ENCODE measurements at regions not wholly inside any gene's neighbourhood (a gene's known extent, or its start where the extent isn't known, plus 50 kb on each side); places are given as distances from the start of the nearest gene placed in this dataset.

DNA sequence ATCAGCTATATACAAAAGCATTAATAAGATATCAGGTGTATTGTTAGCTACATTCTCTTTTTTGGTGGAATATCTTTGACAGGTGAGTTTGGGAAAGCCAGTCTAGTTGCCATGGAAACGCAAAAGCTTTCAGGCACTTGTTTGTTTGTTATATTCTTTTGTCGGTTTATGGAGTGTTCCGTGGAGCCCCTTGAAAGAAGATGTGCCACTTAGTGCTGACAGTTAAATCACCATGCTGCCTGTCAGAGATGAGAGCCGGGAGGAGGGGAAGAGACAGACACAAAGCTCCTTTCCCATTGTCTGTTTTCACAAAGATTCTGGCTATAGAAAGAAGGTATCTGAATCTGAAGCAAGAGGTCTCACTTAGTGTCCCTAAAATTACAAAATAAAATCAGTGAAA, 170.8 kb downstream of the SNAPC1 start:
- intact Hi-C loops (cut with DNase I; ENCODE audit: low total_unique reads) (no loop called here), in situ Hi-C loops (cut with MboI; ENCODE audit: low sequenced_read_pairs in 4 of 4) (no loop called here)
- no peak overlapping the region for H3K27ac ChIP-seq

DNA sequence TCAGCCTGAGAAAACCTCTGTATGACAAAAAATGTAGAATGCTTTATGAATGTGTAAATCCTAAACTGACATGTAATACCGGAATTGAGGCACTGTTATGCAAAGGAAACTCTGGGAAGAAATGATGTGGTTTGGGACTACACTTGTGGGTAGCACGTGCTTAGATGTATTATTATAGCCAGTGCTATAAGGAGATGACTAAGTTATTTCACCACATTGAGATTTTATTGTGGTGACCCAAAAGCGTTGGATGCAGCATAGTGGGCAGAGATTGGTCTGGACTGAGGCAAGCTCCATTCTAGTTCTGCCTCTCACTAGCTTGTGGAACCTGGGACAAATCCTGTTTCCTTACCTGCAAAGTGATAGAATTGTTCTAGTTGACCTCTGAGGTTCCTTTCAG, 172.2 kb downstream of the SNAPC1 start:
- Histone ChIP-seq H3K36me3 (no peaks in the 10 kb centered on the region), H3K9me3 (no peaks in the 10 kb centered on the region), H3K27ac (no peak overlapping the region), H3K4me3 (no peak overlapping the region), H3K4me1 (no peaks in the 10 kb centered on the region), H3K27me3 (no peaks in the 10 kb centered on the region)
- TF ChIP-seq POLR2A (IDR thresholded peaks at IDR 0.05) = no peak
- TF ChIP-seq, protein P1, sequence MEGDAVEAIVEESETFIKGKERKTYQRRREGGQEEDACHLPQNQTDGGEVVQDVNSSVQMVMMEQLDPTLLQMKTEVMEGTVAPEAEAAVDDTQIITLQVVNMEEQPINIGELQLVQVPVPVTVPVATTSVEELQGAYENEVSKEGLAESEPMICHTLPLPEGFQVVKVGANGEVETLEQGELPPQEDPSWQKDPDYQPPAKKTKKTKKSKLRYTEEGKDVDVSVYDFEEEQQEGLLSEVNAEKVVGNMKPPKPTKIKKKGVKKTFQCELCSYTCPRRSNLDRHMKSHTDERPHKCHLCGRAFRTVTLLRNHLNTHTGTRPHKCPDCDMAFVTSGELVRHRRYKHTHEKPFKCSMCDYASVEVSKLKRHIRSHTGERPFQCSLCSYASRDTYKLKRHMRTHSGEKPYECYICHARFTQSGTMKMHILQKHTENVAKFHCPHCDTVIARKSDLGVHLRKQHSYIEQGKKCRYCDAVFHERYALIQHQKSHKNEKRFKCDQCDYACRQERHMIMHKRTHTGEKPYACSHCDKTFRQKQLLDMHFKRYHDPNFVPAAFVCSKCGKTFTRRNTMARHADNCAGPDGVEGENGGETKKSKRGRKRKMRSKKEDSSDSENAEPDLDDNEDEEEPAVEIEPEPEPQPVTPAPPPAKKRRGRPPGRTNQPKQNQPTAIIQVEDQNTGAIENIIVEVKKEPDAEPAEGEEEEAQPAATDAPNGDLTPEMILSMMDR (IDR thresholded peaks at IDR 0.05 in 4 of 5, conservative IDR thresholded peaks at IDR 0.05 in 1 of 5) = no peak
- no peak for DNase-seq
- intact Hi-C loops (cut with DNase I; ENCODE audit: low total_unique reads) (no loop called here), in situ Hi-C loops (cut with MboI; ENCODE audit: low sequenced_read_pairs in 4 of 4) (no loop called here)
- ATAC-seq = no peak

More for the DNA sequence above, 170.8 kb downstream of the SNAPC1 start:
- Histone ChIP-seq H3K27me3 (no peaks in the 10 kb centered on the region), H3K4me3 (no peak overlapping the region), H3K36me3 (no peaks in the 10 kb centered on the region), H3K4me1 (no peaks in the 10 kb centered on the region), H3K9me3 (no peaks in the 10 kb centered on the region)
- ATAC-seq (no peak), DNase-seq (no peak)
- TF ChIP-seq POLR2A (IDR thresholded peaks at IDR 0.05) = no peak
- TF ChIP-seq, protein P1 (IDR thresholded peaks at IDR 0.05 in 4 of 5, conservative IDR thresholded peaks at IDR 0.05 in 1 of 5) = no peak

DNA sequence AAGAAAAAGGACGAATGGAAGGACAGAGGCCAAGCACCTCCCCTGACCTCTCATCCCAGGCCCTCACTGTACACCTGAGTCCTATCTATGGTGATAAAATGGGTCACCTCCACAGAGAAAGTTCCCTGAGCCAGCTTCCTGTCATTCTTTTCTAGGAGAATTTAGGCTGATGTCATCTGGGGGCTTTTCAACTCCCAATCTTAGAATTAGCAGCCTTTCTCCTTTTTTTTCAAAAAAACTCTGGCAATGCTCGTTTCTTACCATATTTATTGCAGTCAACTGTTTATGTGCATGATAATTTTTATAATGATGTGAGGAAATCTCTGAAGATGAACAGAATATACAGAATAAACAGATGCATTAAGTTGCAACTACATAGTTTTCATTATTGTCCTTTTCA, 177.6 kb downstream of the SNAPC1 start:
- Histone ChIP-seq H3K4me3 (no peak overlapping the region), H3K36me3 (no peaks in the 10 kb centered on the region), H3K27me3 (no peaks in the 10 kb centered on the region), H3K9me3 (no peaks in the 10 kb centered on the region), H3K4me1 (no peaks in the 10 kb centered on the region), H3K27ac (no peak overlapping the region)
- TF ChIP-seq, protein P1 (IDR thresholded peaks at IDR 0.05 in 4 of 5, conservative IDR thresholded peaks at IDR 0.05 in 1 of 5) = no peak
- no peak for TF ChIP-seq POLR2A (IDR thresholded peaks at IDR 0.05)
- no peak for DNase-seq
- in situ Hi-C loops (cut with MboI; ENCODE audit: low sequenced_read_pairs in 4 of 4) = no loop called here
- no peak for ATAC-seq
- intact Hi-C loops (cut with DNase I; ENCODE audit: low total_unique reads) = no loop called here

DNA sequence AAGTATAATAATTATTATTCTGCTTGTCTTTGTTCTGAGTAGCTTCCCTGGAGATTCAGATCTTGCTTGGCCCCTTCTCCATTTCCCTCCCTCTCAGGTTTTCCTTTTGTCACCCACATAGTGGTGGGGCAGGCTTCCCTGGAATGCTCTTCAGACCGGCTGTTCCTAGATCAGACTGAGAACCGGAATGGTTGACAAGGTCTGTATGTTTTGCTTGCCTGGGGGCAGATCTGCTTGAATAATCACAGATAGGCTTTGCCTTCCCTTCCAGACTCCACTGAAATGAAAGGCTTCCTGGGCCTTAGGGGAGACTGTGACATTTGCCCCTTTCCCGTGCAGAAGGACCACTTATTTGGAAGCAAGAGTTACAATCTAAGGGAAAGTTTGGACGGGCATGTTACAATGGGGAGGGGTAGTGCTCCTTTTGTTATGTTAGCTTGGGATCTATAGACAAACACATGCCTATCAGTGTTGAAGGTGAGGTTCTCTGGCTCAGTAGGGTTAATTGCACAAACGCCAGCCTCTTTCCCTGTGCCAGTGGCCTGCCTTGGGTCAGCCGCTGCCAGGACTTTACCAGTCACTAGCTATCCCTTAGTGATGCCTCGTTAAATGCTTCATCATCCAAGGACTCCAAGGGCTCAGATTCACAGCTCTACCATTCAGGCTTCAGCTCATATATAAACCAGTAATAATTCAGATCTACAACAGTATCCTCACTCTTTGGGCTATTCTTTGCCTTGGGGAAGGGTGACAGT, 178.6 kb downstream of the SNAPC1 start:
- H3K9me3 ChIP-seq = no peaks in the 10 kb centered on the region
- H3K36me3 ChIP-seq = no peaks in the 10 kb centered on the region
- DNase-seq (no peak), ATAC-seq (no peak)
- H3K27ac ChIP-seq = no peak overlapping the region
- in situ Hi-C loops (cut with MboI; ENCODE audit: low sequenced_read_pairs in 4 of 4) (no loop called here), intact Hi-C loops (cut with DNase I; ENCODE audit: low total_unique reads) (no loop called here)
- TF ChIP-seq, protein P1 (IDR thresholded peaks at IDR 0.05 in 4 of 5, conservative IDR thresholded peaks at IDR 0.05 in 1 of 5) = no peak
- no peak for TF ChIP-seq POLR2A (IDR thresholded peaks at IDR 0.05)
- no peaks in the 10 kb centered on the region for H3K27me3 ChIP-seq
- H3K4me3 ChIP-seq = no peak overlapping the region
- no peaks in the 10 kb centered on the region for H3K4me1 ChIP-seq
